NCI-H345 treated with DMSO at 0.1 percent for 48 hours (cell line): ENCODE measurements at regions not wholly inside any gene's neighbourhood (a gene's known extent, or its start where the extent isn't known, plus 50 kb on each side); places are given as distances from the start of the nearest gene placed in this dataset.
A peak's percentile ranks its signal among the peaks of the same experiment; 100 is the strongest.
"Not testable (repeated sequence)": the region's sequence is repeated elsewhere in the genome, so short reads cannot be mapped to it uniquely, and the experiment has no call there.

Experiments
- DNase-seq: peaks from one replicate; lab custom pipeline; 2025; ENCODE audit not compliant: unreplicated experiment; lab: John Stamatoyannopoulos, UW

GRCh38 chr4:103892586-103892985 is 172.8 kb upstream of the TACR3 start:
- DNase-seq: no peak

DNA sequence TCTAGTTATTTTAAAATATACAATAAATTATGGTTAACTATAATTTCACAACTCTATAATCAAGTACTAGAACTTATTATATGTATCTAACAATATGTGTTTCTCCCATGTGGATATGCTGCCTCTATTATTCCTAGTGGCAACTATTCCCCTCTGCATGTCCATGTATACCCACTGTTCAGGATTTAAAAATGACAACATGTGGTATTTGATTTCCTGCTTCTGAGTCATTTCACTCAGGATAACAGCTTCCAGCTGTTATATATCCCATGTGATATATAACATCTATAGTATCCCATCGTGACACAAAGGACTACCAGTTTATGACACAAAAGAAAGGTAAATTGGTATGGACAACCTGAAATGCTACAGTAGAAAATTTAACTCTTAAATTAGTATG is 167.4 kb upstream of the TACR3 start:
- DNase-seq: no peak

- DNase-seq: no peak
These were observed 165.4 kb upstream of the TACR3 start for GRCh38 chr4:103885152-103885551.

DNA sequence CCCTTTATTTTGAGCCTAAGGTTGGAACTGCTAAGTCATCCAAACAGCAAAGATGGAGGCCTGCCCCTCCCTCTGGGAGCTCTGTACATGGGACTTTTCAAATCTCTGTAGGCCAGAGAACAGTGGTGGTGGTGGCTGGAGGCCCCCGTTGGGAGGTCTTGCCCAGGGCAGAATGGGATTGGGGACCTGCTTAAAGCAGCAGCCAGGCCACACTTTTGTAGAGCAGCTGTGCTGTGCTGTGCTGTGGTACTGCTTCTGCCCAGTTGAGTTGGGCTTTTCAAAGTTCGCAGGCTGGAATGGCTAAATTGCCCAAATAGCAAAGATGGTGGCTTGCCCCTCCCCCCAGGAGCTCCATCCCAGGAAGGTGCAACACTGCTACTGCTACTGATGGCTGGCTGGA is 147.5 kb upstream of the TACR3 start:
- DNase-seq: no peak

GRCh38 chr4:103853627-103854026 is 133.8 kb upstream of the TACR3 start:
- no peak for DNase-seq

DNA sequence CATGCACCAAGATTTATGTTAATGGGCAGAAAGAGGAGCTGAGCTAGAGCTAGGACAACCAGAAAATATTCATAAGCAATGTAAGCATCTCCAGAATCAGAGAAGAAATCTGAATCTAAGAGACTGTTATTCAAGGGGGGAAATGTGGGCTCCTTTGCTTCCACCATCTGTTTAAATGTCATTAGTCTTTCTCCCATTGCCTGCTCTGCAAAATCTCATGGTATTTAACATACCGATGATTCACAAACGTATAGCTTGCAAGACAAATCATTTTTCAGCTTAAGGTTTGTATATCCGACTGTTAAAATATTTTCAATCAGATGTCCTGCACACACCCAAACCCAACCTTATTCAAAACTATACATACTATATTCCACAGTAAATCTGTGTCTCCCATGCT is 133.4 kb upstream of the TACR3 start:
- no peak for DNase-seq

DNA sequence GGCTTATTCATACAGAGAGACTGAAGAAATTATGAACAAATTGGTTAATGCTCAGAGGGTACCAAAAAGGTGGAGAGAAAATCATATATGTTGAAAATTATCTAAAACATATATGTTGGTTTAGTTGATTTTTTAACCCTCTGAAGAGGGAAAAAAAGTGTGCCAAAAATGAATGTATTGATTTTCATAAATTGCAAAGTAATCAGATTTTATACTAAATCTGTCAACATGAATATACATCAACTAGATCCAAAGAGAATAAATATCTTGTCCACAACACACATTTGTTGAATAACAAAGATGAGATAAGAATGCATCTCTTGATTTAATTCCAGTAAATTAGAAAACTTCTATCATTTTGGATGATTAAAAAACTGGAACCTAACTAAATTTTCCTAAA is 125.3 kb upstream of the TACR3 start:
- DNase-seq: no peak

- DNase-seq: no peak
These were observed 123.0 kb upstream of the TACR3 start for GRCh38 chr4:103842637-103843239.

GRCh38 chr4:103842076-103842475 is 122.3 kb upstream of the TACR3 start:
- no peak for DNase-seq

GRCh38 chr4:103810308-103810707 is 90.5 kb upstream of the TACR3 start:
- not testable (repeated sequence) for DNase-seq

DNA sequence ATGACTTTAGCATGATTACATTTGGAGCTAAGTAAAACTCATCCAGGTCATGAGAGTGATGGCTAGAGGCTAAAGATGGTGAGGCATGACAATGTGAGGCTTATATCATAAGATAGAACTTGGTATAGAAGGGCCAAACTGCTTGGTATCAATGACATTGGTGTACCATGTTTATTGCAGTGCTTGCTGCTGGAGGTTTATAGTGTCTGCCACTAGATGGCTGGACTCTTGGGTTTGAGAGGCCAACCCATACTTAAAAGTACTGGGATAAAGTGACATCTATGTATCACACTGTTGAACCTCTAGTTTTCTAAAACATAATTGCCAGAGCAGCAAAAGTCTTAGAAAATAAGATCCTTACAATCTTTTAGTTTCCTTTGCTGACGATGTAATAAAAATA is 83.0 kb upstream of the TACR3 start:
- DNase-seq: no peak

GRCh38 chr4:103787057-103787456 is 67.3 kb upstream of the TACR3 start:
- DNase-seq: no peak

DNA sequence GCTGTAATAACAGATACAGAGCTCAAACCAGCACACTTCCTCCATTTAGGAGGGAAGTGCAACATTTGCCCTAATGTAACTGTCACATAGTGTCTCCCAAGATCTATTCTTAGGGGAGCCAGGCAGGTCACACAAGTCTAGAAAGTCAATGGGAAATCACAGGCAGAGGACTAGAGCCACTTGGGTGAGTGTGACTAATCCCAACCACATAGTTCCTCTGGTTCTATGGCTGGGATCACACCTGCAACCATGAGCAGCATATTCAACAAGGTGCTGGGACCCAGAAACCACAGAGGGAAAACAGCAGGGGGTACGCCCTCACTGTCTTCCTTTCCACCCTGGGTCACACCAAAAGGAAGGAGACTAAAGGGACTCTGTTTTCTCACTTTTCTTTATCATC is 66.8 kb upstream of the TACR3 start:
- DNase-seq: no peak

DNA sequence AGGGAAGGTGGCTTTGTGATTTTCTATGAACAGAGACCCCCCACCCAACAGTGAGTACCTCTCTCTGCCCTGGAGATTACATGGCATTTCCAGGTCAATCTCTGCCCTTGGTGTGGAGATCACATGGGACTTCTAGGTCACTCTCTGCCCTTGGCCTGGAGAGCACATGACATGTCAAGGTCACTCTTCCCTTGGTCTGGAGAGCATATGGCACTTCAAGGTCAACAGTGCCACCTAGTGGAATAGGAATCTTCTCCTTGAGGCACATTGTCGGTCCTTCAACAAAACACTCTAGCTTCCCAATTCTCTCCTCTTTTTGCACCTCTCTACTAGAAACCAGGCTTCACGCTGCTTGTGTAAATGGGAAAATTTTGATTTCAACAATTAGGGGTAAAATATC is 66.2 kb upstream of the TACR3 start:
- DNase-seq: peak; percentile 7

DNA sequence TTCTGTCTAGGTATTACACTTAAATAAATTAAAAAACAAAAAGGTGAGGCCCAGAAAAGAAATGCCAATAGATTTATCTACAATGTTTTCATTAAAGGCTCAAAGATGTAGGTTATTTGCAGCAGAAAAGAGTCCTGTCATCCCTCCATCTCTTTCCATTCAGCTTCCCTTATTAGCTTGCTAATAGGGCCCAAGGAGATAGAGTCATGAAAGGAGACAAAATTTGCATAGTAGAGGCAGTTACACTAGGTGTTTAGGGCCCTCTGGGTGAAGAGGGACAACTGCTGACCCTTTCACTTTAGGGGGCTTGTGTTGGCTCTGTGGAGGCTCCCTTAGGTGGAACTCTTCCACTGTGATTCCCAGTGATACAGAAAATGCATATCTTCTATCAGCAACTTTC is 58.4 kb upstream of the TACR3 start:
- DNase-seq: no peak

DNA sequence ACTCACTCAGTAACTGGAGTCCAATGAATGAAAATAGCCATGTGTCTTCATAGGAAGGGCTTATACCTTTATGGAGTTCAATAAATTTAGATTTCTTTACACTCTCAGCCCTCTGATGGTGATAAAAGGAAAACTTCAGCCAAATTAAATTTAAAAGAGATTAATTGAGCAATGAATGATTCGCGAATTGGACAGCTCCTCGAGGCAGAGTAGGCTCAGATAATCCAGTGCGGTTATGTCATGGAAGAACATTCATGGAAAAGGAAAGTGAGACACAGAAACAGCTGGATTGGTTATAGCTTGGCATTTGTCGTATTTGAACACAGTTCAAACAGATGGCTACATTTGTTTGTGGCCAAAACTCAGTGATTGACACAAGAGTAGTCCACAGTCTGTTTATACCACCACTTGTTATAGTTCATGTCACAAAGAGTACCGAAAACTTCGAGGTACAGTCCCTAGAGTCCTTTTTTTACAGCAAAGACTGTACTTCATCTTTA is 54.6 kb upstream of the TACR3 start:
- no peak for DNase-seq

DNA sequence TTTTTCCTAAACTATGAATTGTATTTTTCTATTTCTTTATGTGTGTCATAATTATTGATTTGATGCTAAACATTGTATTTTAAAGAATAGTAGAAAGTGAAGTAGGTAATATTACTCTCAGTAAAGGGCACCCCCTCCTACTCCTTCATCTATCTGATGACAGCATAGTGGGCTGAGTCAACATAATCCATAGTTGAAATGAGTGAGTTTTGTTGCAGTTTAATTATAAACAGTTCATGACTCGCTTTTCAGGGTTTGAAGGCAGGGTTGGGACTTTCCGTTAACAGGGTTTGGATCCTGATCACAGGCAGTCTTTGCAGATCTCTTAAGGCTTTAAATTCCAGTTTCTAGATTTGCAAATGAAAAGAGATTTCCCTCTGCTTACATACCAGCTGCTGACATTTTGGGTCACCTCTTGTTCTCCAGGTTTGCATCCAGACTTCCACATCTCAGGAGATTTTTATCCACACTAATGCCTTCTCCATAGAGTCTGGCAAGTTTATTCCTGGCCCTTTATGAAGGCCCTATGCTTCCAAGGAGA is 54.0 kb upstream of the TACR3 start:
- DNase-seq: no peak
